Thyroid gland (tissue), 4 donors: ENCODE measurements at regions not wholly inside any gene's neighbourhood (a gene's known extent, or its start where the extent isn't known, plus 50 kb on each side); places are given as distances from the start of the nearest gene placed in this dataset.
"Not testable (repeated sequence)": the region's sequence is repeated elsewhere in the genome, so short reads cannot be mapped to it uniquely, and the experiment has no call there.

Experiments used
- CTCF ChIP-seq, 6 experiments: fragments of 200-600 bp in 3 of 6; fragments of 450-650 bp in 3 of 6; sonication (generic) in 3 of 6; IDR thresholded peaks; one replicate each; pipeline ENCODE4 v1.5.1; 2016 to 2019; ENCODE audit warnings: antibody characterized with exemption in 6 of 6, mild to moderate bottlenecking in 2 of 6, inconsistent platforms in 1 of 6, moderate library complexity in 1 of 6
- POLR2A ChIP-seq, 2 donors: fragments of 450-650 bp; IDR thresholded peaks; one replicate each; pipeline ENCODE4 v1.6.1; 2017; ENCODE audit warnings: antibody characterized with exemption in 2 of 2, mild to moderate bottlenecking in 2 of 2, moderate library complexity in 1 of 2

- not testable (repeated sequence) for TF ChIP-seq CTCF, POLR2A (IDR thresholded peaks at IDR 0.05)
These were observed 156.9 kb upstream of the FAM20A start for GRCh38 chr17:68757866-68758757.
